Type B pancreatic cell (in vitro differentiated cells): ENCODE measurements at regions not wholly inside any gene's neighbourhood (a gene's known extent, or its start where the extent isn't known, plus 50 kb on each side); places are given as distances from the start of the nearest gene placed in this dataset.

Experiments used
- DNase-seq: peaks from one replicate; pipeline ENCODE4 v3.0.0; 2021; ENCODE audit warnings: mixed read lengths; ENCODE audit not compliant: unreplicated experiment; ENCODE audit errors: extremely low spot score
- H3K27ac Mint-ChIP-seq: 2 replicates; pipeline ENCODE4 v1.8.0; 2021; ENCODE audit warnings: mild to moderate bottlenecking, mixed read lengths
- H3K27me3 Mint-ChIP-seq: 2 replicates; pipeline ENCODE4 v1.8.0; 2021; ENCODE audit warnings: mixed read lengths
- H3K36me3 Mint-ChIP-seq: 2 replicates; pipeline ENCODE4 v1.8.0; 2021; ENCODE audit warnings: mixed read lengths
- H3K4me1 Mint-ChIP-seq: one replicate; pipeline ENCODE4 v1.8.0; 2021; ENCODE audit warnings: mixed read lengths; ENCODE audit not compliant: unreplicated experiment
- H3K4me3 Mint-ChIP-seq: 2 replicates; pipeline ENCODE4 v1.8.0; 2021; ENCODE audit warnings: mild to moderate bottlenecking, mixed read lengths
- H3K9me3 Mint-ChIP-seq: 2 replicates; pipeline ENCODE4 v1.8.0; 2021; ENCODE audit warnings: mixed read lengths
- CTCF ChIP-seq: fragments of 200-600 bp; sonication (generic); conservative IDR thresholded peaks from 2 replicates; pipeline ENCODE4 v1.5.0; 2021; ENCODE audit warnings: antibody characterized with exemption, mild to moderate bottlenecking

- peaks cover 44% of the 10 kb centered on the region for H3K4me1 Mint-ChIP-seq
Measured at GRCh38 chr14:65224799-65225198, 122.5 kb upstream of the MAX start.

GRCh38 chr14:65225299-65226159, 123.2 kb upstream of the MAX start:
- H3K4me1 Mint-ChIP-seq, result peaks cover 51% of the 10 kb centered on the region

More at GRCh38 chr14:65224799-65225198, 122.5 kb upstream of the MAX start:
- Mint-ChIP-seq H3K4me3 (no peak overlapping the region), H3K27ac (peak overlapping the region; percentile 27), H3K36me3 (no peaks in the 10 kb centered on the region), H3K27me3 (no peaks in the 10 kb centered on the region), H3K9me3 (no peaks in the 10 kb centered on the region)
- TF ChIP-seq CTCF, result no peak
- DNase-seq, result no peak

GRCh38 chr14:65226824-65227604, 124.7 kb upstream of the MAX start:
- Mint-ChIP-seq H3K4me3 (peak overlapping the region; percentile 34), H3K4me1 (peaks cover 58% of the 10 kb centered on the region), H3K36me3 (no peaks in the 10 kb centered on the region), H3K27me3 (no peaks in the 10 kb centered on the region), H3K9me3 (no peaks in the 10 kb centered on the region), H3K27ac (peak overlapping the region; percentile 91)
- TF ChIP-seq CTCF, result no peak
- DNase-seq, result no peak

More at GRCh38 chr14:65225299-65226159, 123.2 kb upstream of the MAX start:
- DNase-seq, result no peak
- Mint-ChIP-seq H3K4me3 (no peak overlapping the region), H3K9me3 (no peaks in the 10 kb centered on the region), H3K36me3 (no peaks in the 10 kb centered on the region), H3K27me3 (no peaks in the 10 kb centered on the region), H3K27ac (no peak overlapping the region)
- no peak for TF ChIP-seq CTCF

- Mint-ChIP-seq H3K36me3 (no peaks in the 10 kb centered on the region), H3K9me3 (peaks cover 2% of the 10 kb centered on the region), H3K27me3 (no peaks in the 10 kb centered on the region), H3K4me3 (peak overlapping the region; percentile 46), H3K4me1 (peaks cover 58% of the 10 kb centered on the region), H3K27ac (peak overlapping the region; percentile 90)
- no peak for TF ChIP-seq CTCF
- DNase-seq, result no peak
Measured at GRCh38 chr14:65228436-65228835, 126.1 kb upstream of the MAX start.

- DNase-seq, result no peak
- peak overlapping the region; percentile 79 for H3K4me3 Mint-ChIP-seq
- no peaks in the 10 kb centered on the region for H3K27me3 Mint-ChIP-seq
- no peaks in the 10 kb centered on the region for H3K36me3 Mint-ChIP-seq
- H3K4me1 Mint-ChIP-seq, result peaks cover 58% of the 10 kb centered on the region
- H3K9me3 Mint-ChIP-seq, result peaks cover 3% of the 10 kb centered on the region
- H3K27ac Mint-ChIP-seq, result peak overlapping the region; percentile 90
- TF ChIP-seq CTCF, result peak; percentile 60
Measured at GRCh38 chr14:65228956-65229747, 126.8 kb upstream of the MAX start.
